ENCODE measurements at regions not wholly inside any gene's neighbourhood (a gene's known extent, or its start where the extent isn't known, plus 50 kb on each side); places are given as distances from the start of the nearest gene placed in this dataset.
"Not testable (repeated sequence)": the region's sequence is repeated elsewhere in the genome, so short reads cannot be mapped to it uniquely, and the experiment has no call there.

GRCh38 chr5:119968690-119969089, 339.3 kb downstream of the FAM170A start:
- Mint-ChIP-seq H3K36me3 (ENCODE audit: low read depth) (no peaks in the 10 kb centered on the region), H3K27me3 (no peaks in the 10 kb centered on the region), H3K9me3 (peaks cover 4% of the 10 kb centered on the region), H3K4me1 (ENCODE audit: low read depth) (no peaks in the 10 kb centered on the region), H3K4me3 (no peak overlapping the region), H3K27ac (no peak overlapping the region)
- no peaks in the 10 kb centered on the region for H3K36me3 ChIP-seq (ENCODE audit: insufficient read depth, low read length)
- H3K4me3 ChIP-seq (ENCODE audit: low read length), result no peak overlapping the region
- ChIA-PET POLR2A (no interaction called here), CTCF (no interaction called here)
- H3K27me3 ChIP-seq (ENCODE audit: control insufficient read depth in 1 of 2, insufficient read depth in 2 of 2, low read length in 2 of 2), result no peaks in the 10 kb centered on the region
- intact Hi-C loops (cut with DNase I, micrococcal nuclease), result no loop called here
- no peak overlapping the region for H3K27ac ChIP-seq (ENCODE audit: low read depth in 1 of 2, low read length in 2 of 2)
- no peaks in the 10 kb centered on the region for H3K9me3 ChIP-seq (ENCODE audit: control insufficient read depth in 1 of 2, insufficient read depth in 1 of 2, low read length in 2 of 2)
- DNase-seq, result no peak
- ATAC-seq (ENCODE audit: poor library complexity), result no peak
- H3K4me1 ChIP-seq (ENCODE audit: insufficient read depth, low read length), result no peaks in the 10 kb centered on the region
- TF ChIP-seq CTCF (IDR thresholded peaks at IDR 0.05), result no peak

GRCh38 chr5:119987077-119987476, 357.7 kb downstream of the FAM170A start:
- H3K27me3 Mint-ChIP-seq; H3K9me3 ChIP-seq (ENCODE audit: control insufficient read depth in 1 of 2, insufficient read depth in 1 of 2, low read length in 2 of 2); H3K36me3 Mint-ChIP-seq (ENCODE audit: low read depth); H3K27me3 ChIP-seq (ENCODE audit: control insufficient read depth in 1 of 2, insufficient read depth in 2 of 2, low read length in 2 of 2); H3K27ac Mint-ChIP-seq; H3K27ac ChIP-seq (ENCODE audit: low read depth in 1 of 2, low read length in 2 of 2); H3K4me3 ChIP-seq (ENCODE audit: low read length); H3K4me1 ChIP-seq (ENCODE audit: insufficient read depth, low read length); POLR2A ChIA-PET; intact Hi-C loops (cut with DNase I, micrococcal nuclease); H3K36me3 ChIP-seq (ENCODE audit: insufficient read depth, low read length); H3K4me3 Mint-ChIP-seq; CTCF ChIA-PET; DNase-seq; H3K4me1 Mint-ChIP-seq (ENCODE audit: low read depth); ATAC-seq (ENCODE audit: poor library complexity): not testable (repeated sequence)
- H3K9me3 Mint-ChIP-seq, result peaks cover 22% of the 10 kb centered on the region

- no peaks in the 10 kb centered on the region for H3K36me3 ChIP-seq (ENCODE audit: insufficient read depth, low read length)
- ChIA-PET POLR2A (no interaction called here), CTCF (no interaction called here)
- DNase-seq (no peak), ATAC-seq (ENCODE audit: poor library complexity) (no peak)
- Mint-ChIP-seq H3K4me1 (ENCODE audit: low read depth) (no peaks in the 10 kb centered on the region), H3K4me3 (no peak overlapping the region), H3K27me3 (no peaks in the 10 kb centered on the region), H3K36me3 (ENCODE audit: low read depth) (no peaks in the 10 kb centered on the region), H3K9me3 (peaks cover 18% of the 10 kb centered on the region), H3K27ac (no peak overlapping the region)
- H3K27me3 ChIP-seq (ENCODE audit: control insufficient read depth in 1 of 2, insufficient read depth in 2 of 2, low read length in 2 of 2), result no peaks in the 10 kb centered on the region
- H3K27ac ChIP-seq (ENCODE audit: low read depth in 1 of 2, low read length in 2 of 2), result no peak overlapping the region
- no peak for TF ChIP-seq CTCF (IDR thresholded peaks at IDR 0.05)
- H3K4me3 ChIP-seq (ENCODE audit: low read length), result no peak overlapping the region
- intact Hi-C loops (cut with DNase I, micrococcal nuclease), result no loop called here
- H3K9me3 ChIP-seq (ENCODE audit: control insufficient read depth in 1 of 2, insufficient read depth in 1 of 2, low read length in 2 of 2), result peaks cover 5 to 12% of the 10 kb centered on the region in 2 experiments
- H3K4me1 ChIP-seq (ENCODE audit: insufficient read depth, low read length), result no peaks in the 10 kb centered on the region
Observed at GRCh38 chr5:119991625-119992024, 362.3 kb downstream of the FAM170A start.

- H3K27ac Mint-ChIP-seq, result no peak overlapping the region
- no peak overlapping the region for H3K27ac ChIP-seq (ENCODE audit: low read depth in 1 of 2, low read length in 2 of 2)
- H3K27me3 ChIP-seq (ENCODE audit: control insufficient read depth in 1 of 2, insufficient read depth in 2 of 2, low read length in 2 of 2), result no peaks in the 10 kb centered on the region
- ATAC-seq (ENCODE audit: poor library complexity) (no peak), DNase-seq (no peak)
- H3K9me3 ChIP-seq (ENCODE audit: control insufficient read depth in 1 of 2, insufficient read depth in 1 of 2, low read length in 2 of 2), result peaks cover 0 to 12% of the 10 kb centered on the region in 2 experiments
- no peak overlapping the region for H3K4me3 Mint-ChIP-seq
- peaks cover 5% of the 10 kb centered on the region for H3K9me3 Mint-ChIP-seq
- intact Hi-C loops (cut with DNase I, micrococcal nuclease), result no loop called here
- no peaks in the 10 kb centered on the region for H3K36me3 Mint-ChIP-seq (ENCODE audit: low read depth)
- ChIA-PET POLR2A (interaction anchor here (0.6 kb wide), 1 partner anchor 169 kb away, joined by 4 read pairs; no protein-coding TSS in a partner anchor), CTCF (no interaction called here)
- no peaks in the 10 kb centered on the region for H3K36me3 ChIP-seq (ENCODE audit: insufficient read depth, low read length)
- no peaks in the 10 kb centered on the region for H3K27me3 Mint-ChIP-seq
- TF ChIP-seq CTCF (IDR thresholded peaks at IDR 0.05), result no peak
- H3K4me3 ChIP-seq (ENCODE audit: low read length), result no peak overlapping the region
- no peaks in the 10 kb centered on the region for H3K4me1 Mint-ChIP-seq (ENCODE audit: low read depth)
- no peaks in the 10 kb centered on the region for H3K4me1 ChIP-seq (ENCODE audit: insufficient read depth, low read length)
Observed at GRCh38 chr5:119996128-119996527, 366.8 kb downstream of the FAM170A start.

Data from CD4-positive, alpha-beta T cell (primary cell).